ENCODE measurements at regions not wholly inside any gene's neighbourhood (a gene's known extent, or its start where the extent isn't known, plus 50 kb on each side); places are given as distances from the start of the nearest gene placed in this dataset.
"Not testable (repeated sequence)": the region's sequence is repeated elsewhere in the genome, so short reads cannot be mapped to it uniquely, and the experiment has no call there.

GRCh38 chr5:66441351-66441750 is 154.8 kb upstream of the MAST4 start:
- no peaks in the 10 kb centered on the region for H4K20me1 ChIP-seq (ENCODE audit: low read depth)
- DNase-seq (ENCODE audit: low spot score) = no peak
- H3K27me3 ChIP-seq = no peaks in the 10 kb centered on the region
- no peak for TF ChIP-seq CTCF (IDR thresholded peaks at IDR 0.05)
- no peak for TF ChIP-seq EZH2 (IDR thresholded peaks at IDR 0.05)
- TF ChIP-seq EZH2phosphoT487 (IDR thresholded peaks at IDR 0.05) = no peak
- H3K4me3 ChIP-seq = no peak overlapping the region
- no peak overlapping the region for H3K27ac ChIP-seq
- no peak overlapping the region for H2AFZ ChIP-seq (replicated peaks)
- peaks cover 2% of the 10 kb centered on the region for H3K9me3 Mint-ChIP-seq
- no peaks in the 10 kb centered on the region for H3K79me2 ChIP-seq (ENCODE audit: low read depth)
- no peaks in the 10 kb centered on the region for H3K9me3 ChIP-seq (ENCODE audit: low read depth)
- no peaks in the 10 kb centered on the region for H3K4me1 ChIP-seq
- H3K36me3 ChIP-seq = no peaks in the 10 kb centered on the region
- no peaks in the 10 kb centered on the region for H3F3A ChIP-seq (ENCODE audit: low read depth)
- H3K4me1 Mint-ChIP-seq = peaks cover 12% of the 10 kb centered on the region
- no peaks in the 10 kb centered on the region for H3K36me3 Mint-ChIP-seq
- no peak overlapping the region for H3K9ac ChIP-seq
- H3K4me2 ChIP-seq = no peak overlapping the region
- peaks cover 2% of the 10 kb centered on the region for H3K27me3 Mint-ChIP-seq (ENCODE audit: insufficient read depth, low read depth)
- no peak overlapping the region for H3K27ac Mint-ChIP-seq
- no peak overlapping the region for H3K4me3 Mint-ChIP-seq

- DNase-seq (ENCODE audit: low spot score) = no peak
- no peaks in the 10 kb centered on the region for H3K27me3 ChIP-seq
- Mint-ChIP-seq H3K27me3 (ENCODE audit: insufficient read depth, low read depth) (no peaks in the 10 kb centered on the region), H3K36me3 (no peaks in the 10 kb centered on the region), H3K4me3 (no peak overlapping the region), H3K4me1 (peaks cover 12% of the 10 kb centered on the region), H3K27ac (no peak overlapping the region), H3K9me3 (peaks cover 6% of the 10 kb centered on the region)
- H3K36me3 ChIP-seq = no peaks in the 10 kb centered on the region
- no peaks in the 10 kb centered on the region for H3F3A ChIP-seq (ENCODE audit: low read depth)
- no peaks in the 10 kb centered on the region for H3K9me3 ChIP-seq (ENCODE audit: low read depth)
- no peak for TF ChIP-seq EZH2phosphoT487 (IDR thresholded peaks at IDR 0.05)
- no peak for TF ChIP-seq CTCF (IDR thresholded peaks at IDR 0.05)
- TF ChIP-seq EZH2 (IDR thresholded peaks at IDR 0.05) = no peak
- H2AFZ ChIP-seq (replicated peaks) = no peak overlapping the region
- H3K4me3 ChIP-seq = no peak overlapping the region
- no peaks in the 10 kb centered on the region for H3K4me1 ChIP-seq
- no peak overlapping the region for H3K27ac ChIP-seq
- H3K79me2 ChIP-seq (ENCODE audit: low read depth) = no peaks in the 10 kb centered on the region
- H3K9ac ChIP-seq = no peak overlapping the region
- H3K4me2 ChIP-seq = no peak overlapping the region
- H4K20me1 ChIP-seq (ENCODE audit: low read depth) = no peaks in the 10 kb centered on the region
Observed at GRCh38 chr5:66442951-66443445, 153.2 kb upstream of the MAST4 start.

GRCh38 chr5:66443462-66444130 is 152.6 kb upstream of the MAST4 start:
- peaks cover 10% of the 10 kb centered on the region for H3K9me3 Mint-ChIP-seq
- Histone ChIP-seq H2AFZ (replicated peaks) (no peak overlapping the region), H3K4me2 (no peak overlapping the region), H3K4me1 (no peaks in the 10 kb centered on the region), H3K27ac (no peak overlapping the region), H3K27me3 (no peaks in the 10 kb centered on the region), H3K9me3 (ENCODE audit: low read depth) (no peaks in the 10 kb centered on the region), H3K9ac (no peak overlapping the region), H3K79me2 (ENCODE audit: low read depth) (no peaks in the 10 kb centered on the region), H3F3A (ENCODE audit: low read depth) (no peaks in the 10 kb centered on the region), H4K20me1 (ENCODE audit: low read depth) (no peaks in the 10 kb centered on the region), H3K4me3 (no peak overlapping the region), H3K36me3 (no peaks in the 10 kb centered on the region)
- H3K27me3 Mint-ChIP-seq (ENCODE audit: insufficient read depth, low read depth) = no peaks in the 10 kb centered on the region
- no peak overlapping the region for H3K27ac Mint-ChIP-seq
- peaks cover 12% of the 10 kb centered on the region for H3K4me1 Mint-ChIP-seq
- no peaks in the 10 kb centered on the region for H3K36me3 Mint-ChIP-seq
- TF ChIP-seq CTCF (IDR thresholded peaks at IDR 0.05) (no peak), EZH2phosphoT487 (IDR thresholded peaks at IDR 0.05) (no peak), EZH2 (IDR thresholded peaks at IDR 0.05) (no peak)
- DNase-seq (ENCODE audit: low spot score) = no peak
- H3K4me3 Mint-ChIP-seq = no peak overlapping the region

- H4K20me1 ChIP-seq (ENCODE audit: low read depth) = not testable (repeated sequence)
Observed at GRCh38 chr5:66448070-66448469, 148.1 kb upstream of the MAST4 start.

More at GRCh38 chr5:66448070-66448469, 148.1 kb upstream of the MAST4 start:
- H3K4me3 Mint-ChIP-seq; H3K27me3 Mint-ChIP-seq (ENCODE audit: insufficient read depth, low read depth); H3K36me3 Mint-ChIP-seq; H3K9ac ChIP-seq; H3K79me2 ChIP-seq (ENCODE audit: low read depth); H3K27ac Mint-ChIP-seq; H3K4me1 Mint-ChIP-seq; H3K4me2 ChIP-seq; H3K4me1 ChIP-seq; DNase-seq (ENCODE audit: low spot score); H3K36me3 ChIP-seq; H3K9me3 ChIP-seq (ENCODE audit: low read depth); H3K27ac ChIP-seq; H3K4me3 ChIP-seq; H2AFZ ChIP-seq (replicated peaks); H3K27me3 ChIP-seq: not testable (repeated sequence)
- H3K9me3 Mint-ChIP-seq = peaks cover 29% of the 10 kb centered on the region
- H3F3A ChIP-seq (ENCODE audit: low read depth) = peaks cover 13% of the 10 kb centered on the region

Measured in neural progenitor cell (in vitro differentiated cells).